ENCODE measurements at regions not wholly inside any gene's neighbourhood (a gene's known extent, or its start where the extent isn't known, plus 50 kb on each side); places are given as distances from the start of the nearest gene placed in this dataset.
A peak's percentile ranks its signal among the peaks of the same experiment; 100 is the strongest.

DNA sequence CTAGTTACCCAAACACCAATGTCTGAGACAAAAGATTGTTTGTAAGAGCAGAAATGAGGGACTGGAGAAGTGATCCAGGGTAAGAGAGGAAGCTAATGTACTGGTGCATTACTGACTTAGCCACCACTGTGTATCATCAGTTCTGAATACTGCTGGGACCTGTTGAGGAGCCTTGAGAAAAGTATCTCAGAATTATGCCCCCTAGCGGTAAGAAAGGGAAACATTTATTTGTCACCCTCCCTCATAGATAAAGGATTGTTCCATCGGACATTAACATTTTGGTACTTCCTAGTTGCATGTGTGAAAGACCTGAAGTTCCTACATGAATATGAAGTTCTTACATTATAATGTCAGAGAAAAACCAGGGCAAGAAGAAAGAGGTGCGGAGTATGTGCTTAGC is 612.5 kb downstream of the FSCB start:
- TF ChIP-seq, protein P1, sequence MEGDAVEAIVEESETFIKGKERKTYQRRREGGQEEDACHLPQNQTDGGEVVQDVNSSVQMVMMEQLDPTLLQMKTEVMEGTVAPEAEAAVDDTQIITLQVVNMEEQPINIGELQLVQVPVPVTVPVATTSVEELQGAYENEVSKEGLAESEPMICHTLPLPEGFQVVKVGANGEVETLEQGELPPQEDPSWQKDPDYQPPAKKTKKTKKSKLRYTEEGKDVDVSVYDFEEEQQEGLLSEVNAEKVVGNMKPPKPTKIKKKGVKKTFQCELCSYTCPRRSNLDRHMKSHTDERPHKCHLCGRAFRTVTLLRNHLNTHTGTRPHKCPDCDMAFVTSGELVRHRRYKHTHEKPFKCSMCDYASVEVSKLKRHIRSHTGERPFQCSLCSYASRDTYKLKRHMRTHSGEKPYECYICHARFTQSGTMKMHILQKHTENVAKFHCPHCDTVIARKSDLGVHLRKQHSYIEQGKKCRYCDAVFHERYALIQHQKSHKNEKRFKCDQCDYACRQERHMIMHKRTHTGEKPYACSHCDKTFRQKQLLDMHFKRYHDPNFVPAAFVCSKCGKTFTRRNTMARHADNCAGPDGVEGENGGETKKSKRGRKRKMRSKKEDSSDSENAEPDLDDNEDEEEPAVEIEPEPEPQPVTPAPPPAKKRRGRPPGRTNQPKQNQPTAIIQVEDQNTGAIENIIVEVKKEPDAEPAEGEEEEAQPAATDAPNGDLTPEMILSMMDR (IDR thresholded peaks at IDR 0.05), result peak in 2 of 6 experiments; percentile 23 to 24
- TF ChIP-seq POLR2A (IDR thresholded peaks at IDR 0.05), result no peak

All from thyroid gland (tissue), 4 donors.